ENCODE measurements at regions not wholly inside any gene's neighbourhood (a gene's known extent, or its start where the extent isn't known, plus 50 kb on each side); places are given as distances from the start of the nearest gene placed in this dataset.
"Not testable (repeated sequence)": the region's sequence is repeated elsewhere in the genome, so short reads cannot be mapped to it uniquely, and the experiment has no call there.

DNA sequence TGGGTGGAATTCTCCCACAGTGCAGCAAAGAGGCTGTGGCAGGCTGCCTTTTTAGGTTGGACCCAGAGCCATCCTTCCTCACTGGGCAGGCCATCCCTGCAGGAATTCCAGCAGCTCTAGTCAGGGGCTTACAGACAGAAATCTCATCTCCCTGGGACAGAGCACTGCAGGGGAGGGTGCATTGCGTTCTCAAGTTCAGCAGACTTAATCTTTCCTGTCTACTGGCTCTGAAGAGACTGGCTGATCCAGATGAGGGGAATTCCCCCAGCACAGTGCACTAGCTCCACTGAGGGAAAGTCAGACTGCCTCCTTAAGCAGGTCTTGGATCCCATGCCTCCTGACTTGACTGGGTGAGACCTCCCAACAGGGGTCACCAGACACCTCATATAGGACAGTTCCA lies 899.7 kb upstream of the VRK2 start:
- DNase-seq (ENCODE audit: low read depth in 2 of 2), result peak in 1 of 2 donors; percentile 31

DNA sequence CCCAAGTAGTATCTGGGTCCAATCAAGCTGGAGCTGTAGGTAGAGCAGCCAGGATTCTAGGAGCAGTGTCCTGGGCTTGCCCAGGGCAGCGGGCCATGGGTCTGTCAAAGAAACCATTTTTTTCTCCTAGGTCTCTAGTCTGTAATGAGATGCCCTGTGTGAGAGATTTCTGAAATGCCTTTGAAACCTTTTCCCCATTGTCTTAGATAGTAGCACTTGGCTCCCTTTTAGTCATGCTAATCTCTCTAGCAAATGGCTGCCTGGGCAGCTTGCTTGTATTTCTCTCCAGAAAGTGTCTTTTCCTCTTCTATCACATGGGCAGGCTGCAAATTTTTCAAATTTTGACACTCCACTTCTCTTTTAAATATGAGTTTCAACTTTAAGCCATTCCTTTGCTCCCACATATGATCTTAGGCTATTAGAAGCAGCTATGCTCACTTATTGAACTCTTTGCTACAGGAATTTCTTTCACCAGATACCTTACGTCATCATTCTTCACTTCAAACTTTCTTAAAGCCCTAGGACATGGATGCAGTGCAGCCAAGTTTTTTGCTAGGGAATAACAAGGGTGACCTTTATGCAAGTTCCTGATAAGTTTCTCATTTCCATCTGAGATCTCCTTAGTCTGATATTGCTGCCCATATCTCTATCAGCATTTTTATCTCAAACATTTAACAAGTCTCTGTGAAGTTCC lies 890.2 kb upstream of the VRK2 start:
- no peak for DNase-seq (ENCODE audit: low read depth in 2 of 2)

DNA sequence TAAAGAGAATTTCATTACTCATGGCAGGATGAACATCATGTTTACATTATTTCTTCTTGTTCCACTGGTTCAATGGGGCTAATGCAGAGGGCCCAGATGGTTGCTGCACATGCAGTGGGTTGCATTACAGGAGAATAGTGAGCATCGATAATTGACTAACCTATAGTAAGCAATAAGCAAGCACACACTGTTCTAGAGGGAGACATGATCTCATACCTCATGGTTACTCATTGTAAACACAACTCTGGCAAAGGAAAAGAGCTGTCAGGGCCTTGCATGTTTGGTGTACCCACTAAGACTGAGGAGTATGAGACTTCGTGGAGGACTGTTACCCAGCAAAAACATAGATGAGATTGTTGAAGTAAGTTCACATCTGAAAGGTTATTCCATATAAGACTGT lies 885.6 kb upstream of the VRK2 start:
- DNase-seq (ENCODE audit: low read depth in 2 of 2), result peak in 1 of 2 donors; percentile 68

DNA sequence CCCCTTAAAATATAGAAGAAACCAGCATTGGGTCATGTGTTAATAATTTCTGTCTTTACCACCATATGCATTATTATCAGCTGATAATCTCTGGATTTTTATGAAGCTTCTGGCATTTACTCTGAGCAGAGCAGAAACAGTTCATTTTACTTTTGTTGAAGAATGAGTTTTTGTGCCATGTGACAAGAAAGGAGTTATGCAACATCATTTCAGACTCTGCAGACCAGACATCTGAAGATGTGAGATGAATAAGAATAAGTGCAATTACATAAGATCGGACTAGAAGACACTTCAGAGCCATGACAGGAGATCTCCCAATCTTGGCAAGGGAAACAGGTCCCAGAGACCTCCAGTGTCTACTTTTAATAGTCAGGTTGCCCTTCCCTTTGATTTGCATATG lies 869.4 kb upstream of the VRK2 start:
- DNase-seq (ENCODE audit: low read depth in 2 of 2), result no peak

DNA sequence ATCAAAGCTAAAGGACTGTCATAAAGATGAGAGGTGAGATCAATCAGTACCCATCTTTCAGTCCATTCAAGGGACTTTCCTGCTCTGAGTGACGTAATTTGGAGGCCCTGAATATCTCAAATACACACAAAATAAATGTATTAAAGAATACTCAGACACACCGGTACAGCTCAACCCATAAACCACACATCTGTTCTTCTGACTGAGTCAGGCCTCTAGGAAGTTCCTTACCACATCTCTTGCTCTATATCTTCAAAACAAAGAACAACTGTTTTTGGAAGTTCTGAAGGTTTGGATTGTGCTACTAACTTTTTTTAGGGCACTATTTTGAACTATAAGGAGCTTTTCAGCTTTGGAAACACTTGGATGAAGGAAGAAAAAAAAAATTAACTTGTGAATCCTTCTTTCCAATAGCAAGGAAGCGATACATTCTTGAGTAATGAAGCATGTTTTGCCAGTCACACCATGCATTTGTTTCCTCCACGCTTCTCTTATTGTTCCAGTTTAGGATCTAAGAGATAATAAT lies 866.5 kb upstream of the VRK2 start:
- peak in 1 of 2 donors; percentile 84 for DNase-seq (ENCODE audit: low read depth in 2 of 2)

DNA sequence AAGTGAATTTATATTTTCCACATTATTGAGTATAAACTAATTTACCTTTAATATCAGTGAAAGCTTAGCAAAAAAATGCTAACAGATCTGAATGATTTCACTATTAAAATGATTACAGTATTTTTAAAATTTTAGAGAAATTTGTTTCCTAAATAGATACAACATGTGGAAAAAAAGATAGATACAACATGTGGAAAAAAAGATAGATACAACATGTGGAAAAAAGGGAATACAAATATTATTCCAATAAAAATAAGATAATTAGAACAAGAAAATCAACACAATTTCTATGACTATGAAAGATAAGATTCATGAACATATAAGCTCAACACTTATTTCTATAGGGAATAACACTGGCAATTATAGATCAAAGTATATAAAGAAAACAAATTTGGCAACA lies 865.9 kb upstream of the VRK2 start:
- no peak for DNase-seq (ENCODE audit: low read depth in 2 of 2)

DNA sequence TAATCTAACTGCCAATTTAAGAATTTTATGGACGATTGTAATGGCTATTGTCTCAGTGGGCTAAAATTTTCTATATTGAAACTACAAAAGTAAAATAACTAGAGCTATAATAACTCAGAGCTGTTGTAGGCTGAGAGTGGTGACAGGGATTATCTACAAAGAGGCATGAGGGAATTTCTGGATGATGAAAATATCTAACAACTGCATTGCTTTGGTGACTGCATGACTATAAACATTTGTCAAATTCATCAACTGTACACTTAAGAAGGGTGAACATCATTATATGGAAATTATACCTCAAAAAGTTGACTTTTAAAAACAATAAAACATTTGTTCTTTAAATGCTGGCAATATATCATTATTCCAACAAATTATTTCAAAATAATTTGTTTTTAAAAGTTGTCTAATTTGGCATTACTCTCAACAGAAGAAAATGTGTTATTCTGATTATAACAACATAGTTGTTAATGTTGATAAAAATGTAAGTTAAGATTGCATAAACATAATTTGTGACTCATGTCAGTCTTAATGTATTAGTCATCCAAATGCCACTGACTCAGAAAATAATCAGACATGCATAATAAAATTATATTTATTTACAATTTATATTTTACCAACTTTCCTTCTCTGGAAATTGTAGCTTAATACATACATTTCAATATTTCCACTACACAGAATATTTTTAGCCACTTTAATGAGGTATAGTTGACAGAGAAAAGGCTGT lies 865.1 kb upstream of the VRK2 start:
- peak in 1 of 2 donors; percentile 66 for DNase-seq (ENCODE audit: low read depth in 2 of 2)

DNA sequence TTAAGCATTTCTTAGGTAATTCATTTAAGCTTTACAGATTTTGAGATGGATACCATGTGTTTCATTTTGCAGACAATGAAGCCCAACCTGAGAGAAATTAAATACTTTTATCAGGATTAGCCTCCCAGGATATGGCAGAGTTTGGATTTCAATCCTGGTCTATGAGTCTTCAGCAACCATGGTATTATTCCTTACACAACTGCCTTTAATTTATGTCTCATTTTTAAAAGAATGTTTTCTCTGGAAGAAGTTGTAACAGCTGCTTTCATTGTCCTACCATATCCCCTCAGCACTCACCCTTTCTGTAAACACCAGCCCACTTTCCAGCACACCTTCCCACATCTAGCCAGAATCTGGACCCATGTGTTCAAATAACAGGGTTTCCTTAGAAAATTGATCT lies 863.7 kb upstream of the VRK2 start:
- no peak for DNase-seq (ENCODE audit: low read depth in 2 of 2)

DNA sequence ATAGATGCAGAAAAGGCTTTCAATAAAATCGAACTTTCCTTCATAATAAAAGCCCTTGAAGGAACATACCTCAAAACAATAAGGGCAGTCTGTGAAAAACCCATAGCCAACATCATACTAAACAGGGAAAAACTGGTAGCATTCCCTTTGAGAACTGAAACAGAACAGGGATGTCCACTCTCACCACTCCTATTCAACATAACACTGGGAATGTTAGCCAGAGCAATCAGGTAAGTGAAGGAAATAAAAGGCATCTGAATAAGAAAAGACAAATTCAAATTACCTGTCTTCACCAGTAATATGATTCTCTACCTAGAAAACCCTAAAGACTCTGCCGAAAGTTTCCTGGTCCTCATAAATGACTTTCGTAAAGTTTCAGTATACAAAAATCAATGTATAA lies 861.0 kb upstream of the VRK2 start:
- DNase-seq (ENCODE audit: low read depth in 2 of 2), result no peak

DNA sequence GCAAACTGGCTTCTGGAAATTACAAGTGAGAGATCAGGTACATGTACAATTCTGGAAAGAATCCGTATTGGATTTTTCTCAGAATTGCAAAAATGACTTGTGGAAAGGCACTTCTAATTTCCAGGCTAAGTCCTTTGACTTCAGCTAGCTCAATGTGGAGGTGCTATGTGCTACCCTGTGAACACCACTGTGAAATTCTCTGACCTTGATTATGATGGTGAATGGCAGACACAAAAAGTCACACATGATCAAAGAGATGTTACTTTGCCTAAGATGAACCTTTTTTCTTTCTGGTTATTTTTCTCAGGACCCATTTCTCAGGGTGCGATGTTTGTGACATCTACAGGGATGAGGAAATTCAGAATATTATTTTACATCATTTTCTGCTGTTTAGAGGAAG lies 856.6 kb upstream of the VRK2 start:
- DNase-seq (ENCODE audit: low read depth in 2 of 2), result no peak

DNA sequence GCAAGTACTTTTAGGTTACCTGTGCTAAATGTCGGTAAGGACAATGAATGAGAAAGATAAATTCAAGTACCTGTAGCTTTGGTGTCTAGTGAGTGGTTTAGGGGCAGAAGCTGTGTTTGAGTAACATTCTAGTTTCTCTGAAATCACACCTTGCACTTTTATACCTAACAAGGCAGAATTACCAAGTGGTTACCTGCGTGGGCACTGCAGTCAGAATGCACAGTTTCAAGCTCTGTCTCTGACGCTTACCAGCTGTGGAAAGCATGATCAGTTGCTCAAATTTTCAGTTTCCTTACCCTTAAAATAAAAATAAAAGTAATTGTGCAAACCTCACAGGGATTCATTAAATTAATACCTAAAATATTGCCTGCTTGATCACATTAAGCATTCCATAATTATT lies 846.9 kb upstream of the VRK2 start:
- DNase-seq (ENCODE audit: low read depth in 2 of 2), result no peak

DNA sequence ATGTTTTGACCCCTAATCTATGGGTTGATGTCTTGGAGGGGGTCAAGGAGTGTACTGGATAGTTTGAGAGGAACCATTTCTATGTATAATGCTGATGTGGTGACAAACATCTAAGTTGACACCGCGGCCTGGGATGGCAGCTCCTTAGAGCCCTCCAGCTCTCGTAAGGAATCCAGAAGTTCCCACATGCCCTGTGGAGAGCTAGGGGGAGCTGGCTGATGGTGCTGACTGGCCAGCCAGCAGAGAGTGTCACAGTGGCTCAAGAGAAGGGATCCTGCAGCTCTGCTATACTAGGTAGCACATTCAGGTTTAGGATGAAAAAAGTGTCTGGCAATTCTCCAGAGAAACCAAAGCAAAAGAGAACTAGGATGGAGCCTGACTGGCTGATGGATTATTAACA lies 842.2 kb upstream of the VRK2 start:
- peak in 1 of 2 donors; percentile 24 for DNase-seq (ENCODE audit: low read depth in 2 of 2)

DNA sequence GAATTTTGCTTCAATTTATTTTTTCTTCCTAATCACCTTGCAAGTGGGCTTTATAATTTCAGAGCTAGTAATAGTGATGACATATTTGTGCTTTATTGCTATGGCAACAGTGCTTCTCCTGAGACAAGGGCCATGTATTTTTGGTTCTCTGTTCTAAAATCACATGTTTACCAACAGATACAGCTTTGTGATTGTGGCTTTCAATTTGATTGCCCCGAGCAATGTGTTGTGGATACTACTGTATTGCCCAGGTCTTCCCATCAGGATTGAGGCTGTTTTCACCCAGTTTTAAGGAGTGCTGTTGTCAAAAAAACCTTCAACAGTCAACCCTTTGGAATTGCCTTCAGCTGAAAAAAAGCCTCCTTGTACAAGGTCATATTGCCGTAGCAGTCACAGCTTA lies 841.4 kb upstream of the VRK2 start:
- no peak for DNase-seq (ENCODE audit: low read depth in 2 of 2)

DNA sequence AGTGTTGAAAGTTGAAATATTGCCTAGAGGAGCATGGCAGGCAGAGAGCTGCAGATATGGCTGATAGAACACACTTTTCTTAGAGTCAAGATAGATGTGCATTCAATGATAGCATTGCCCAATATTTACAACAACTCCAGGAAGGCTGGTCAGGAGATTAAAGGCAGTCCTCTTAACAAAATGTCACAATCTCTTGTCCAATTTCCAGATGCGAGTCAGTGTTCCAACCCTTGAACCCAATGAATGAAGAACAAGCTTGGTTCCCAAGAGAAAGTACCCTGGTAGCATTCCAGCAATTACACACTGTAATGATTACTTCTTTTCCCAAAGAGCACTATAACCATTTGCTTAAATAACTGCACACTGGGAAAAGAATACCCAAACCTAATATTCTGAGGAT lies 839.4 kb upstream of the VRK2 start:
- no peak for DNase-seq (ENCODE audit: low read depth in 2 of 2)

DNA sequence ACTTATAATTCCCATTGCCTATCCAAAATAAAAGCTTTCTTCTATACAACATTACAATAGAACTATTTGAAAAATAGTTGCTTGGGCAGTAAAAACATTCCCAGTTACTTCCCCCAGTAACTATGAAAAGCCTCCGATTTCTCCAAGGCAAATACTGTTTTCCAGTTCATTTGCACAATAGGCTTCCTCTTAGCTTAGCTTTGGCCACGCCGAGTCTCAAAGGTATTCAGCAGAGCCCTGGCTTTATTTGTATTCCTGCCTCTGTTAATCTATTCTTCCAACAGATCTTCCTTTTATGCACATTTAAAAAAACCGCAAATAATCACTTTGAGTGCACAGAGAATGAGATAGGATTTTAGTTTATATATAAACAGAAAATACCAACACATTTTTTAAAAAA lies 836.8 kb upstream of the VRK2 start:
- no peak for DNase-seq (ENCODE audit: low read depth in 2 of 2)

DNA sequence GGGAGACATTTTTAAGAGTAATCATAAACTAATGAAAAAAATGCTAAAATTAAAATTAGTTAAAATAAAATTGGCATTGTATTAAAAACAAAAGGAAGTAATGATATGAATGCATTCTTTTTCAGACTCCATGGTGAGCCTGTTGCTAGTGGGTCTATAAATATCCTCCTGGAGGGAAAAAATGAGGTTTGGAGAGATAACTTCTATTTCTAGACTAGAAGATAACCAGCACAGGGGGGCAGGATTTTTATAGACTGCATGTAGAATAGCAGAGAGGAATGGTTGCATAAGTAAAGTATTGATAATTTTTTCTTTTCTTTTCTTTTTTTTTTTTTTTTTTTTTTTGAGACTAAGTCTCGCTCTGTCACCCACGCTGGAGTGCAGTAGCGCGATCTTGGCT lies 835.8 kb upstream of the VRK2 start:
- no peak for DNase-seq (ENCODE audit: low read depth in 2 of 2)

DNA sequence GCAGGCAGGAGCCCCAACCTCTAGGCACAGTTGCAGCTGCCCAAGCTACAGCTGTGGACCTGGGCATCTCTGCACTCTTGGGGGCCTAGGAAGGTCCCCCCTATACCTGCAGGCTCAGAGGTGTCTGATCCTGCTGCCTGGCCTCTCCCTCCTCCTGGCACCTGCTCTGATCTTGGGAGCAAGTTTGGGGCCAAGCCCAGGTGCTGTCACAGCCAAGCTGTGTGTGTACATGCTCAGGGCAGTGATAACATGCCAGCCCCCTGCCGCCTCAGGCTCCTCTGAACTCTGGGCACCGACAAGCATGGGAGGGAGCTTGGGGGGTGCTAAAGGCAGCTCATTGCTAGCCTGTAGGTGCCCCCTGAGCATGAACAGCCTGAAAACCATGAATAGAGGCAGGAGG lies 829.6 kb upstream of the VRK2 start:
- DNase-seq (ENCODE audit: low read depth in 2 of 2), result no peak

DNA sequence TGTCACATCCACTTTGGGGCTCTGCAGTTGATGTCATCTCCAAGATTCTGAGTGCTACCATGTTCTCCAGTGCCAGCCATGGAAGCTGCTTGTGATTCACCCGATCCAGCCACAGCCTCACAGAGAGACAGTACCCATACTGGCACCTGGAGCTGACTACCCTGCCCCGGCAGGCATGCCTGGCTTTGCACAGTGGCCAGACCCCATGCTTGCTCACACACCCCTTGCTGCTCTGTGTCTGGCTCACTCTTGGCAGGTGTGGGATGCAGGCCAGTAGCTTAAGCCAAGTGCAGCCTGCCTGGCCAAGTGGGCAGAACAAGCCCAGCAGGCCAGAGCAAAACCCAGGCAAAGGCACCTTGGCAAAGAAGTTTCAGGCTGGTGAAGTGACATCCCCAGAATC lies 828.4 kb upstream of the VRK2 start:
- DNase-seq (ENCODE audit: low read depth in 2 of 2), result no peak

DNA sequence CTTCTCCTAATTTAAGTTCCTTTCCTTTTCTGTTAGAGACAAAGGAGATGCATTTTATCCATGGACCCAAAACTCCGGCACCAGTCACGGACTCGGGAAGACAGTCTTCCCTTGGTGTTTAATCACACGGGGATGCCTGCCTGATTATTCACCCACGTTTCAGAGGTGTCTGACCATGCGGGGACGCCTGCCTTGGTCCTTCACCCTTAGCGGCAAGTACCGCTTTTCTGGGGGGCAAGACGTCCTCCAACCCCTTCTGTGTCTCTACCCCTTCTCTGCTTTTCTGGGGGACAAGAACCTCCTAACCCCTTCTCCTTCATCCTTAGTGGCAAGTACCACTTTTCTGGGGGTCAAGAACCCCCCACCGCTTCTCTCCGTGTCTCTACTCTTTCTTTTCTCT lies 816.9 kb upstream of the VRK2 start:
- not testable (repeated sequence) for DNase-seq (ENCODE audit: low read depth in 2 of 2)

DNA sequence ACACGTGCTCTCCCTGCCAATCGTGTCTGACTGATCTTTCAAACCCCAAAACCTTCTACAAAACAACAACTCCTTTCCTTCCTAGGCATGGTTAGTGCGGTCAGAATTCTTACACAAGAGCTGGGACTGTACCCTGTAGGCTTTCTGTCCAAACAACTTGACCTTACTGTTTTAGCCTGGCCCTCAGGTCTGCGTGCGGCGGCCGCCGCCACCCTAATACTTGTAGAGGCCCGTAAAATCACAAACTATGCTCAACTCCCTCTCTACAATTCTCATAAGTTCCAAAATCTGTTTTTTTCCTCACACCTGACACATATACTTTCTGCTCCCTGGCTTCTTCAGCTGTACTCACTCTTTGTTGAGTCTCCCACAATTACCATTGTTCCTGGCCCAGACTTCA lies 814.3 kb upstream of the VRK2 start:
- DNase-seq (ENCODE audit: low read depth in 2 of 2), result not testable (repeated sequence)

DNA sequence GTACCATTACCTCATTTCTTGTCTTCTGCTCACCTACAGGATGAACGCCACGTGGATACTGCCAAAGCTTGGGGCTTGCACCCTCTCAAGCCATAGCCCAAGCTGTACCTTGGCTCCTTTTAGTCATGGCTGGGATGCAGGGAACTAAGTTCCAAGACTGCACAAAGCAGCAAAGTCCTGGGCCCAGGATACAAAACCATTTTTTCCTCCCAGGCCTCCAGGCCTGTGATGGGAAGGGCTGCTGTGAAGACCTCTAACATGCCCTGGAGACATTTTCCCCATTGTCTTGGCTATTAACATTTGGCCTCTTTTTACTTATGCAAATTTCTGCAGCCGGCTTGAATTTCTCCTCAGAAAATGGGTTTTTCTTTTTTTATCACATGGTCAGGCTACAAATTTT lies 795.1 kb upstream of the VRK2 start:
- DNase-seq (ENCODE audit: low read depth in 2 of 2), result not testable (repeated sequence)

DNA sequence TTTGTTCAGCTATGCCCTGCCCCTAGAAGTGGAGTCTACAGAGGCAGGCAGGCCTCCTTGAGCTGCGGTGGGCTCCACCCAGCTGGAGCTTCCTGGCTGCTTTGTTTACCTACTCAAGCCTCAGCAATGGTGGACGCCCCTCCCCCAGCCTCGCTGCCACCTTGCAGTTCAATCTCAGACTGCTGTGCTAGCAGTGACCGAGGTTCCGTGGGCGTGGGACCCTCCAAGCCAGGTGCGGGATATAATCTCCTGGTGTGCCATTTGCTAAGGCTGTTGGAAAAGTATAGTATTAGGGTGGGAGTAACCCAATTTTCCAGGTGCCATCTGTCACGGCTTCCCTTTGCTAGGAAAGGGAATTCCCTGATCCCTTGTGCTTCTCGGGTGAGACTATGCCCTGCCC lies 770.2 kb upstream of the VRK2 start:
- DNase-seq (ENCODE audit: low read depth in 2 of 2), result not testable (repeated sequence)

DNA sequence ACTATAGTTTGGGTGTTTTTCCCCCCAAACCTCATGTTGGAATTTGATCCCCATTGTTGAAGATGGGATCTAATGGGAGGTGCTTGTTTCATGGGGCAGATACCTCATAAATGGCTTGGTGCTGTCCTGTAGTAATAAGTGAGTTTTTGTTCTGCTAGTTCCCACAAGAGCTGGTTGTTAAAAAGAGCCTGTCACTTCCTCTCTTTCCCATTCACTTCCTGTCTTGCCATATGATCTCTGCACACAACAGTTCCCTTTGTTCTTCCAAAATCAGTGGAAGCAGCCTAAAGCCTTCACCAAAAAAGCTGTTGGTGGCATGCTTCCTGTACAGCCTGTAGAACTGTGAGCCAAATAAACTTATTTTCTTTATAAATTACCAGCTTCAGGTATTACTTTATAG lies 768.2 kb upstream of the VRK2 start:
- peak in 1 of 2 donors; percentile 44 for DNase-seq (ENCODE audit: low read depth in 2 of 2)

Measured in lung microvascular endothelial cell (primary cell).